ENCODE measurements at regions not wholly inside any gene's neighbourhood (a gene's known extent, or its start where the extent isn't known, plus 50 kb on each side); places are given as distances from the start of the nearest gene placed in this dataset.

DNA sequence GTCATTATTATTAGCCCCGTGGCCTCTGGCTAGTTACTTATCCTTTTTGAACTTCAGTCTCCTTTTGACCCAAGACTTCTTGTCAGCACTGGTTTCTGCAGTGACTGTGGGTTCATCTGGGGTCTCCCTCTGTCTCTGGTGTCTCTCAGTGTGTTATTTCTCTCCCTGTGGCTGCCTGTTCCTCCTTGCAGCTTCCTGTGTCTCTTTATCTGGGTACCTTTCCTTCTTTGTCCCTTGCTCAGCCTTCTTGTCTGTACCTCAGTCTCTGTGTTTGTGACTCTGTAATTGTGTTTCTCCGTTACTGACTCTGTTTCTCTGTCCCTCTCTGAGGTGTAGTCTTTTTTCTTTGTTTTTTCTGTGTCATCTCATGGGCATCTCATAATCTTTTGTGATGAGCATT lies 102.6 kb upstream of the CDH11 start:
- TF ChIP-seq MAX (IDR thresholded peaks at IDR 0.05) (no peak), TEAD4 (IDR thresholded peaks at IDR 0.05) (no peak), RAD21 (IDR thresholded peaks at IDR 0.05; ENCODE audit: low read depth) (no peak), FOXM1 (IDR thresholded peaks at IDR 0.05; ENCODE audit: borderline replicate concordance, low read depth) (no peak), CREB1 (IDR thresholded peaks at IDR 0.05; ENCODE audit: low read depth) (no peak), EP300 (IDR thresholded peaks at IDR 0.05; ENCODE audit: borderline replicate concordance) (no peak), EGR1 (IDR thresholded peaks at IDR 0.05) (no peak), TAF1 (IDR thresholded peaks at IDR 0.05; ENCODE audit: low read depth) (no peak), TCF12 (IDR thresholded peaks at IDR 0.05; ENCODE audit: low read depth) (no peak), YY1 (IDR thresholded peaks at IDR 0.05; ENCODE audit: low read depth) (no peak)

Data from Ishikawa (cell line).